ENCODE measurements at regions not wholly inside any gene's neighbourhood (a gene's known extent, or its start where the extent isn't known, plus 50 kb on each side); places are given as distances from the start of the nearest gene placed in this dataset.
"Not testable (repeated sequence)": the region's sequence is repeated elsewhere in the genome, so short reads cannot be mapped to it uniquely, and the experiment has no call there.

DNA sequence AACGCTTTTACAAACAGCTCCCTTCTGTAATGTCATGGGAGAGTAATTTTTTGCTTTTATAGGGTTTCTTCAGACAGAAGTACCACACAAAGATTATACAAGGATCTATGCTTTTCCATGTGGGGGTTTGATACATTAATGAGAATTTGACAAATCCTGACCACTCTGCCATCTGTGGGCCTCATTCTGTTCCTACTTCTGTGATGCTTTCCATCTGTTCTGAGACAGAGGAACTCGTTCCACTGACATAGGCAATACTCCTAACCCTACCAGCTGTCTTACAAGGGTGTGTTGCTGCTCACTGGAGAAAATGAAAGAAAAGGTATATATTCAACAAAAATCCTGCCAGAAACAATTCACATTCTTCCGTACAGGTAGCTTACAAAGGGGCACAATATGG, 59.4 kb upstream of the NAMPT start:
- peaks cover 0 to 40% (median 0%) of the 10 kb centered on the region in 3 donors for H3K9me3 ChIP-seq
- WGBS, 2 donors (ENCODE audit: low coverage in 1 of 2), result 57 to 84% methylated on average over 2 to 3 of the region's 3 CpGs
- no peaks in the 10 kb centered on the region for H3K4me1 ChIP-seq
- no peaks in the 10 kb centered on the region for H3K27me3 ChIP-seq
- H3K27ac ChIP-seq, result peak overlapping the region in 1 of 4 donors; percentile 34
- H3K36me3 ChIP-seq, result no peaks in the 10 kb centered on the region
- ATAC-seq, result no peak
- TF ChIP-seq EP300 (IDR thresholded peaks at IDR 0.05) (no peak), POLR2A (IDR thresholded peaks at IDR 0.05) (no peak), POLR2AphosphoS5 (IDR thresholded peaks at IDR 0.05) (no peak)
- TF ChIP-seq, protein P1, sequence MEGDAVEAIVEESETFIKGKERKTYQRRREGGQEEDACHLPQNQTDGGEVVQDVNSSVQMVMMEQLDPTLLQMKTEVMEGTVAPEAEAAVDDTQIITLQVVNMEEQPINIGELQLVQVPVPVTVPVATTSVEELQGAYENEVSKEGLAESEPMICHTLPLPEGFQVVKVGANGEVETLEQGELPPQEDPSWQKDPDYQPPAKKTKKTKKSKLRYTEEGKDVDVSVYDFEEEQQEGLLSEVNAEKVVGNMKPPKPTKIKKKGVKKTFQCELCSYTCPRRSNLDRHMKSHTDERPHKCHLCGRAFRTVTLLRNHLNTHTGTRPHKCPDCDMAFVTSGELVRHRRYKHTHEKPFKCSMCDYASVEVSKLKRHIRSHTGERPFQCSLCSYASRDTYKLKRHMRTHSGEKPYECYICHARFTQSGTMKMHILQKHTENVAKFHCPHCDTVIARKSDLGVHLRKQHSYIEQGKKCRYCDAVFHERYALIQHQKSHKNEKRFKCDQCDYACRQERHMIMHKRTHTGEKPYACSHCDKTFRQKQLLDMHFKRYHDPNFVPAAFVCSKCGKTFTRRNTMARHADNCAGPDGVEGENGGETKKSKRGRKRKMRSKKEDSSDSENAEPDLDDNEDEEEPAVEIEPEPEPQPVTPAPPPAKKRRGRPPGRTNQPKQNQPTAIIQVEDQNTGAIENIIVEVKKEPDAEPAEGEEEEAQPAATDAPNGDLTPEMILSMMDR (IDR thresholded peaks at IDR 0.05), result no peak
- no peak overlapping the region for H3K4me3 ChIP-seq

DNA sequence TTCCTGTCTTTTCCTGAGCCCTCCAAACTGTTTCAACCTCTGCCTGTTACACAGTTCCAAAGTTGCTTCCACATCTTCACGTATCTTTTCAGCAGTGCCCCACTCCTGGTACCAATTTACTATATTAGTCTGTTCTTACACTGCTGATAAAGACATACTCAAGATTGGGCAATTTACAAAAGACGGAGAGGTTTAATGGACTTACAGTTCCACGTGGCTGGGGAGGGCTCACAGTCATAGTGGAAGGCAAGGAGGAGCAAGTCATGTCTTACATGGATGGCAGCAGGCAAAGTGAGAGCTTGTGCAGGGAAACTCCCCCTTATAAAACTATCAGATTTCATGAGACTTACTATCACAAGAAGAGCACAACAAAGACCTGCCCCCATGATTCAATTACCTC, 57.3 kb upstream of the NAMPT start:
- H3K9me3 ChIP-seq, result peaks cover 0 to 40% (median 0%) of the 10 kb centered on the region in 3 donors
- not testable (repeated sequence) for H3K4me1 ChIP-seq, H3K27ac ChIP-seq, H3K36me3 ChIP-seq, H3K27me3 ChIP-seq, ATAC-seq, H3K4me3 ChIP-seq
- 46 to 75% methylated on average over 2 to 3 of the region's 3 CpGs for WGBS, 2 donors (ENCODE audit: low coverage in 1 of 2)

DNA sequence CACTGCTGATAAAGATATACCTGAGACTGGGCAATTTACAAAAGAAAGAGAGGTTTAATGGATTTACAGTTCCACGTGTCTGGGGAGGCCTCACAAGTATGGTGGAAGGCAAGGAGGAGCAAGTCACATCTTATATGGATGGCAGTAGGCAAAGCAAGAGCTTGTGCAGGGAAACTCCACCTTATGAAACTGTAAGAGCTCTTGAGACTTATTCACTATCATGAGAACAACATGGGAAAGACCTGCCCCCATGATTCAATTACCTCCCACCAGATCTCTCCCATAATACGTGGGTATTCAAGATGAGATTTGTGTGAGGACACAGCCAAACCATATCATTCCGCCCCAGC, 55.4 kb upstream of the NAMPT start:
- WGBS, 2 donors (ENCODE audit: low coverage in 1 of 2), result 67 to 70% methylated on average over 2 to 3 of the region's 3 CpGs
- not testable (repeated sequence) for H3K4me3 ChIP-seq, H3K36me3 ChIP-seq, ATAC-seq, H3K4me1 ChIP-seq, H3K27me3 ChIP-seq, H3K27ac ChIP-seq
- peaks cover 0 to 40% (median 0%) of the 10 kb centered on the region in 3 donors for H3K9me3 ChIP-seq

DNA sequence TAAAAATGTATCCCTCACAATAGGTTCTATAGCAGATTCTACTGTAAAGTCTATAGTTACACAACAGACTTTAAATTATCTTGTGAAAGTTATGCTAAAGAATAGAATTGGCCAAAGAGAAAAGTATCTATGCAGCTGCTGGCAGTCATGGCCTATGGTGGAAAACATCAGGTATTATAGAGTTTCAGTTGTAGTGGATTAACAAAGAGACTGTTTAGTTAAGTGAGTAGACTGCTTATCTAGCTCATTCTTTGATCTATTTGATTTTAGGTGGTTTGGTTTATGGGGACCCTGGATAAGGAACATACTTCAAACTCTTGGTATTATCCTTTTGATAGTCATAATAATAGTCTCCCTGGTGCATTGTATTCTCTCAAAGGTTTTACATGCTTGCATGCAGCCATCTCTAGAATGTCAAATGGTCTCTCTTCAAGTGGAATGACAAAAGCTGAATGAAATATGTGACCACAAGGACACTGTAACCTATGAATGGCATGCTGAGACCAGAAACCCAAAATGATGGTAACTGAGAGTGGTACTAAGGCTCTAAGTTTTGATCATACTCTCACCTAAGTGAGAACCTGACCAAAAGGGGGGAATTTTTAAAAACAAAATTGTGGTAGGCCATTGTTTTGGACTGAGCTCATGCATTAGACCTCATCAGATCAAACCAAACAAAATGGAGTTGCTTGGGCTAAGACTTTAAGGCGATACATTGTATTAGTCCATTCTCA, 54.9 kb upstream of the NAMPT start:
- peaks cover 0 to 3% (median 0%) of the 10 kb centered on the region in 3 donors for H3K4me1 ChIP-seq
- H3K27me3 ChIP-seq, result no peaks in the 10 kb centered on the region
- TF ChIP-seq POLR2A (IDR thresholded peaks at IDR 0.05) (no peak), EP300 (IDR thresholded peaks at IDR 0.05) (no peak), POLR2AphosphoS5 (IDR thresholded peaks at IDR 0.05) (no peak)
- TF ChIP-seq, protein P1 (IDR thresholded peaks at IDR 0.05), result no peak
- WGBS, 2 donors (ENCODE audit: low coverage in 1 of 2), result no CpG with 5 or more reads among the region's 1 CpG
- H3K9me3 ChIP-seq, result peaks cover 0 to 40% (median 0%) of the 10 kb centered on the region in 3 donors
- ATAC-seq, result no peak
- no peak overlapping the region for H3K4me3 ChIP-seq
- H3K27ac ChIP-seq, result no peak overlapping the region
- no peaks in the 10 kb centered on the region for H3K36me3 ChIP-seq

DNA sequence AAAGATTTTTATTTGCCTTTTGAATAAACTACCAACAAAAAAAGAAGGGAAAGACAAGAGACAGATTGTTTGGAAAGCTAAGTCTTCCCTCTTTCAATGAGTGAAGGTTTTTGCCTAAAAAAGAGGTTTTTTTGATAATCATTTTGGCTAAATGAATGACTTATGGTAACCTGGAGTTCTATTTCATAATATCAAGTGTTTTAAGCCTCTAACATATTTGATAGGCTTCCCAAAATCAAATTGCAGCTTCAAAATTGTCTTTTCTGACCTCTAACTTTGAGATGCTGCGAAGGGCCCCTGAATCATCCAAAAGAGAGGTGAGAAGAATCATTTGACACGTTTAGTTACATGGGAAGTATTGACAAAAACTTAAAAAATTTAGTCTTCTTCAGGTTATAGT, 53.0 kb upstream of the NAMPT start:
- Histone ChIP-seq H3K4me1 (peaks cover 0 to 3% (median 0%) of the 10 kb centered on the region in 3 donors), H3K27me3 (no peaks in the 10 kb centered on the region), H3K36me3 (no peaks in the 10 kb centered on the region), H3K9me3 (peaks cover 0 to 29% (median 0%) of the 10 kb centered on the region in 3 donors), H3K4me3 (no peak overlapping the region), H3K27ac (no peak overlapping the region)
- 59 to 65% methylated on average over 2 of the region's 2 CpGs for WGBS, 2 donors (ENCODE audit: low coverage in 1 of 2)
- TF ChIP-seq EP300 (IDR thresholded peaks at IDR 0.05) (no peak), POLR2AphosphoS5 (IDR thresholded peaks at IDR 0.05) (no peak), POLR2A (IDR thresholded peaks at IDR 0.05) (no peak)
- TF ChIP-seq, protein P1 (IDR thresholded peaks at IDR 0.05), result no peak
- ATAC-seq, result no peak

DNA sequence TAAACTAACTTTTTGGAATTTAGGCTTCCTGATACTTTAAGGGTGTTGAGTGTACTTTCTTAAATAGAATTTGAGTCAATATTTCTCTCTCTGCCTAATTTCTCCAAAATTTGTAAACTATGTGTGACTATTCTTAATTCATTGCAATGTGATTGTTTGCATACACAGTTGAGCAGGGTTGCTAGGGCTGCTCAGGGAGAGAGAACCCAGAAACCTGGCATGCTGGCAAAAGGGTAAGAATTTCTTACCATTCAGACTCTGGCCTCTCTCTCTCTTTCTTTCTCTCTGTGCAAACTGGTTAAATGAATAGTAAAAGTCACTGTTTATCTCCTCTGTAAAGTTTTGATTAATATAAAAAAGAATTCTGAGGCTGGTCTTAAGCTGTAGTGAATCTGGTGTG, 51.0 kb upstream of the NAMPT start:
- ATAC-seq, result no peak
- no peak overlapping the region for H3K27ac ChIP-seq
- TF ChIP-seq EP300 (IDR thresholded peaks at IDR 0.05) (no peak), POLR2AphosphoS5 (IDR thresholded peaks at IDR 0.05) (no peak), POLR2A (IDR thresholded peaks at IDR 0.05) (no peak)
- TF ChIP-seq, protein P1 (IDR thresholded peaks at IDR 0.05), result no peak
- H3K4me1 ChIP-seq, result peaks cover 0 to 3% (median 0%) of the 10 kb centered on the region in 3 donors
- H3K4me3 ChIP-seq, result no peak overlapping the region
- no peaks in the 10 kb centered on the region for H3K36me3 ChIP-seq
- peaks cover 0 to 10% (median 0%) of the 10 kb centered on the region in 3 donors for H3K9me3 ChIP-seq
- no peaks in the 10 kb centered on the region for H3K27me3 ChIP-seq
